ENCODE measurements at regions not wholly inside any gene's neighbourhood (a gene's known extent, or its start where the extent isn't known, plus 50 kb on each side); places are given as distances from the start of the nearest gene placed in this dataset.

- no peak for TF ChIP-seq CTCF (IDR thresholded peaks at IDR 0.05; ENCODE audit: low read depth, low read length)
- TF ChIP-seq EZH2phosphoT487 (IDR thresholded peaks at IDR 0.05; ENCODE audit: low read depth) = no peak
Measured at GRCh38 chr12:97989366-97989940, 525.9 kb upstream of the TMPO start.

Data from OCI-LY3 (cell line).